ENCODE measurements at regions not wholly inside any gene's neighbourhood (a gene's known extent, or its start where the extent isn't known, plus 50 kb on each side); places are given as distances from the start of the nearest gene placed in this dataset.

- no peaks in the 10 kb centered on the region for H3K9me3 ChIP-seq (ENCODE audit: low read depth)
- H4K20me1 ChIP-seq (ENCODE audit: insufficient read depth, poor library complexity, severe bottlenecking), result no peaks in the 10 kb centered on the region
- H3K4me2 ChIP-seq, result no peak overlapping the region
- DNase-seq (ENCODE audit: low spot score), result no peak
- no peaks in the 10 kb centered on the region for H3K9me2 ChIP-seq (replicated peaks; ENCODE audit: insufficient read depth)
- H3K4me3 ChIP-seq, result no peak overlapping the region
- 78% methylated on average over 10 of the region's 10 CpGs for WGBS (ENCODE audit: low lambda C conversion rate, missing lambda C conversion rate)
- H3K36me3 ChIP-seq (replicated peaks; ENCODE audit: insufficient read depth, low read depth), result no peaks in the 10 kb centered on the region
- no peak overlapping the region for H3K27ac ChIP-seq
- no peaks in the 10 kb centered on the region for H3K79me2 ChIP-seq
- no peak overlapping the region for H2AFZ ChIP-seq
- no peak for TF ChIP-seq EZH2 (IDR thresholded peaks at IDR 0.05; ENCODE audit: borderline replicate concordance)
- no peak for TF ChIP-seq EZH2phosphoT487 (IDR thresholded peaks at IDR 0.05; ENCODE audit: low read depth, severe bottlenecking, unreplicated experiment)
- TF ChIP-seq, protein P1, sequence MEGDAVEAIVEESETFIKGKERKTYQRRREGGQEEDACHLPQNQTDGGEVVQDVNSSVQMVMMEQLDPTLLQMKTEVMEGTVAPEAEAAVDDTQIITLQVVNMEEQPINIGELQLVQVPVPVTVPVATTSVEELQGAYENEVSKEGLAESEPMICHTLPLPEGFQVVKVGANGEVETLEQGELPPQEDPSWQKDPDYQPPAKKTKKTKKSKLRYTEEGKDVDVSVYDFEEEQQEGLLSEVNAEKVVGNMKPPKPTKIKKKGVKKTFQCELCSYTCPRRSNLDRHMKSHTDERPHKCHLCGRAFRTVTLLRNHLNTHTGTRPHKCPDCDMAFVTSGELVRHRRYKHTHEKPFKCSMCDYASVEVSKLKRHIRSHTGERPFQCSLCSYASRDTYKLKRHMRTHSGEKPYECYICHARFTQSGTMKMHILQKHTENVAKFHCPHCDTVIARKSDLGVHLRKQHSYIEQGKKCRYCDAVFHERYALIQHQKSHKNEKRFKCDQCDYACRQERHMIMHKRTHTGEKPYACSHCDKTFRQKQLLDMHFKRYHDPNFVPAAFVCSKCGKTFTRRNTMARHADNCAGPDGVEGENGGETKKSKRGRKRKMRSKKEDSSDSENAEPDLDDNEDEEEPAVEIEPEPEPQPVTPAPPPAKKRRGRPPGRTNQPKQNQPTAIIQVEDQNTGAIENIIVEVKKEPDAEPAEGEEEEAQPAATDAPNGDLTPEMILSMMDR (IDR thresholded peaks at IDR 0.05; ENCODE audit: poor library complexity), result no peak
- H3K4me1 ChIP-seq (ENCODE audit: insufficient read depth), result no peaks in the 10 kb centered on the region
- no peaks in the 10 kb centered on the region for H3K27me3 ChIP-seq
Observed at GRCh38 chr12:107393043-107393717, 292.4 kb upstream of the PWP1 start.

DNA sequence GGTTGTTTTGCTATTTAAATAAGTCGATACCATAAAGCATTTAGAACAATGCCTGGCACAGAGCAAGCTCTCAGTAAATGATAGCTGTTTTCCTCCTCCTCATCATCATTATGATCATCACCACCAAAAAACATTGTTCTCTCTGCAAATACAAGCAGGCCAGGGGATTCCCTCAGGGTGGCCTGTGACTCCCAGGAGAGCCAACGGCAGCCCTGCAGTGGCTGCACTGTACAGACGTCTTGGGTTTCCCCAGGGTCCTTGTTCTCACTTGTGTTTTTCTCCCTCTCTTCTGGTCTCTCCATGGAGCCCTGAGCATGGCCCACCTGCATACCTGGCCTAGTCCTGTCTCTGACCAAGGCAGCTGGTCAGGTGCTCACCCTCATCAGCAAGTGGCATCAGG is 290.9 kb upstream of the PWP1 start:
- H3K27ac ChIP-seq, result no peak overlapping the region
- no peaks in the 10 kb centered on the region for H3K27me3 ChIP-seq
- H3K36me3 ChIP-seq (replicated peaks; ENCODE audit: insufficient read depth, low read depth), result no peaks in the 10 kb centered on the region
- no peaks in the 10 kb centered on the region for H4K20me1 ChIP-seq (ENCODE audit: insufficient read depth, poor library complexity, severe bottlenecking)
- no peaks in the 10 kb centered on the region for H3K4me1 ChIP-seq (ENCODE audit: insufficient read depth)
- no peak overlapping the region for H3K4me3 ChIP-seq
- H3K4me2 ChIP-seq, result no peak overlapping the region
- H2AFZ ChIP-seq, result no peak overlapping the region
- WGBS (ENCODE audit: low lambda C conversion rate, missing lambda C conversion rate), result 88% methylated on average over 3 of the region's 3 CpGs
- TF ChIP-seq EZH2 (IDR thresholded peaks at IDR 0.05; ENCODE audit: borderline replicate concordance) (no peak), EZH2phosphoT487 (IDR thresholded peaks at IDR 0.05; ENCODE audit: low read depth, severe bottlenecking, unreplicated experiment) (no peak)
- TF ChIP-seq, protein P1 (IDR thresholded peaks at IDR 0.05; ENCODE audit: poor library complexity), result no peak
- H3K9me3 ChIP-seq (ENCODE audit: low read depth), result no peaks in the 10 kb centered on the region
- H3K9me2 ChIP-seq (replicated peaks; ENCODE audit: insufficient read depth), result no peaks in the 10 kb centered on the region
- H3K79me2 ChIP-seq, result no peaks in the 10 kb centered on the region
- DNase-seq (ENCODE audit: low spot score), result no peak

GRCh38 chr12:107395817-107396216 is 289.8 kb upstream of the PWP1 start:
- H3K4me2 ChIP-seq, result no peak overlapping the region
- no peak overlapping the region for H3K27ac ChIP-seq
- H3K36me3 ChIP-seq (replicated peaks; ENCODE audit: insufficient read depth, low read depth), result no peaks in the 10 kb centered on the region
- H2AFZ ChIP-seq, result no peak overlapping the region
- TF ChIP-seq, protein P1 (IDR thresholded peaks at IDR 0.05; ENCODE audit: poor library complexity), result no peak
- no peak for TF ChIP-seq EZH2 (IDR thresholded peaks at IDR 0.05; ENCODE audit: borderline replicate concordance)
- no peak for TF ChIP-seq EZH2phosphoT487 (IDR thresholded peaks at IDR 0.05; ENCODE audit: low read depth, severe bottlenecking, unreplicated experiment)
- H3K27me3 ChIP-seq, result no peaks in the 10 kb centered on the region
- no peaks in the 10 kb centered on the region for H3K79me2 ChIP-seq
- no peaks in the 10 kb centered on the region for H3K9me3 ChIP-seq (ENCODE audit: low read depth)
- no peaks in the 10 kb centered on the region for H4K20me1 ChIP-seq (ENCODE audit: insufficient read depth, poor library complexity, severe bottlenecking)
- WGBS (ENCODE audit: low lambda C conversion rate, missing lambda C conversion rate), result 71% methylated on average over 3 of the region's 3 CpGs
- H3K9me2 ChIP-seq (replicated peaks; ENCODE audit: insufficient read depth), result no peaks in the 10 kb centered on the region
- DNase-seq (ENCODE audit: low spot score), result no peak
- H3K4me1 ChIP-seq (ENCODE audit: insufficient read depth), result no peaks in the 10 kb centered on the region
- no peak overlapping the region for H3K4me3 ChIP-seq
